DND-41 (cell line): ENCODE measurements at regions not wholly inside any gene's neighbourhood (a gene's known extent, or its start where the extent isn't known, plus 50 kb on each side); places are given as distances from the start of the nearest gene placed in this dataset.

Experiments
- ATAC-seq: fragments of 200-7000 bp; cut with Tn5 transposase; 3 replicates; pipeline ENCODE4 v1.9.1; 2021; ENCODE audit warnings: low read depth; ENCODE audit not compliant: insufficient read depth
- DNase-seq: peaks from one replicate; pipeline ENCODE4 v3.0.0-alpha.2; 2020
- H2AFZ ChIP-seq: 2 replicates; pipeline ENCODE4 v1.6.0; 2012; ENCODE audit warnings: low read depth, low read length
- H3K27ac ChIP-seq: 2 replicates; pipeline ENCODE4 v1.5.1; 2012; ENCODE audit warnings: low read length, inconsistent platforms
- H3K27me3 ChIP-seq: fragments of 200-600 bp; sonication (generic); 2 replicates; pipeline ENCODE4 v1.6.0; 2012; ENCODE audit warnings: low read length, mild to moderate bottlenecking, inconsistent platforms; ENCODE audit not compliant: insufficient read depth, poor library complexity
- H3K36me3 ChIP-seq: 2 replicates; pipeline ENCODE4 v1.5.1; 2012; ENCODE audit warnings: low read length, inconsistent platforms; ENCODE audit not compliant: insufficient read depth
- H3K4me1 ChIP-seq: 2 replicates; pipeline ENCODE4 v1.5.1; 2012; ENCODE audit warnings: mild to moderate bottlenecking, low read length; ENCODE audit not compliant: insufficient read depth
- H3K4me2 ChIP-seq: 2 replicates; pipeline ENCODE4 v1.6.0; 2012; ENCODE audit warnings: mild to moderate bottlenecking, moderate library complexity, low read length, inconsistent platforms; ENCODE audit not compliant: insufficient read depth
- H3K4me3 ChIP-seq, 2 experiments: fragments of 200-600 bp in 1 of 2; shearing (Covaris generic) in 1 of 2; 2 replicates each; pipeline ENCODE4 v1.5.1; 2012 to 2016; ENCODE audit warnings: inconsistent platforms in 2 of 2, low read length in 2 of 2, mild to moderate bottlenecking in 2 of 2, low read depth in 1 of 2, moderate library complexity in 1 of 2
- H3K79me2 ChIP-seq: 2 replicates; pipeline ENCODE4 v1.6.0; 2012; ENCODE audit warnings: low read length, inconsistent platforms; ENCODE audit not compliant: insufficient read depth
- H3K9ac ChIP-seq: 2 replicates; pipeline ENCODE4 v1.6.0; 2012; ENCODE audit warnings: low read depth, mild to moderate bottlenecking, inconsistent platforms, low read length, moderate library complexity
- H3K9me3 ChIP-seq: 2 replicates; pipeline ENCODE4 v1.5.1; 2012; ENCODE audit warnings: low read length, moderate library complexity, mild to moderate bottlenecking, inconsistent platforms; ENCODE audit not compliant: insufficient read depth, severe bottlenecking
- H4K20me1 ChIP-seq: 2 replicates; pipeline ENCODE4 v1.6.0; 2012; ENCODE audit warnings: low read length; ENCODE audit not compliant: insufficient read depth
- EZH2 ChIP-seq: IDR thresholded peaks from 3 replicates; pipeline ENCODE4 v1.6.1; 2012; ENCODE audit warnings: borderline replicate concordance, low read depth, mild to moderate bottlenecking, moderate library complexity, low read length, inconsistent platforms; ENCODE audit not compliant: severe bottlenecking
- TF ChIP-seq, protein P1 (sequence below): IDR thresholded peaks from 2 replicates; pipeline ENCODE4 v1.5.1; 2012; ENCODE audit warnings: borderline replicate concordance, low read length, moderate library complexity, mild to moderate bottlenecking; ENCODE audit not compliant: poor library complexity, severe bottlenecking; ENCODE audit errors: extremely low read depth

DNA sequence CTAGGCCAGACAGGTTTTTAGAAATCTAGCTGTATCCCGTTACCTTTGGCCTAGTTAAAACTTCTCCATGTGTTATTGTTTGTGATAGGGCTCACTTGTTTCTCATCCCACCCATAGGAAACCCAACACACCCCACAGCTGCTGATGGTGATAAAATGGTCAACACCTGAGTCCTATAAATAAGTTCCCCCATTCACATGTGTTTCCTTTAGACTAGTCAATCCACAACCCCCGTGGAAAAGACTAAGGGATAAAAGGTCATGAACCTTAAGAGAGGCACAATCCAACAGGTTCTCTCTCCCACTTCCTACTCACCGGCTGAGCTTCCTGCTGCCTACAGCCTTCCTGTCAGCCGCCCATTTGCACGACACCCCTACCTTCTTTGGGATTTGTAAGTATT is 768.4 kb downstream of the JRKL start:
- Histone ChIP-seq H3K4me3 (no peak overlapping the region), H3K4me2 (no peak overlapping the region), H3K4me1 (no peaks in the 10 kb centered on the region), H3K9me3 (no peaks in the 10 kb centered on the region), H3K27me3 (no peaks in the 10 kb centered on the region), H3K27ac (no peak overlapping the region), H3K79me2 (no peaks in the 10 kb centered on the region), H3K36me3 (no peaks in the 10 kb centered on the region), H3K9ac (no peak overlapping the region), H2AFZ (no peak overlapping the region), H4K20me1 (no peaks in the 10 kb centered on the region)
- ATAC-seq (no peak), DNase-seq (no peak)
- TF ChIP-seq, protein P1, sequence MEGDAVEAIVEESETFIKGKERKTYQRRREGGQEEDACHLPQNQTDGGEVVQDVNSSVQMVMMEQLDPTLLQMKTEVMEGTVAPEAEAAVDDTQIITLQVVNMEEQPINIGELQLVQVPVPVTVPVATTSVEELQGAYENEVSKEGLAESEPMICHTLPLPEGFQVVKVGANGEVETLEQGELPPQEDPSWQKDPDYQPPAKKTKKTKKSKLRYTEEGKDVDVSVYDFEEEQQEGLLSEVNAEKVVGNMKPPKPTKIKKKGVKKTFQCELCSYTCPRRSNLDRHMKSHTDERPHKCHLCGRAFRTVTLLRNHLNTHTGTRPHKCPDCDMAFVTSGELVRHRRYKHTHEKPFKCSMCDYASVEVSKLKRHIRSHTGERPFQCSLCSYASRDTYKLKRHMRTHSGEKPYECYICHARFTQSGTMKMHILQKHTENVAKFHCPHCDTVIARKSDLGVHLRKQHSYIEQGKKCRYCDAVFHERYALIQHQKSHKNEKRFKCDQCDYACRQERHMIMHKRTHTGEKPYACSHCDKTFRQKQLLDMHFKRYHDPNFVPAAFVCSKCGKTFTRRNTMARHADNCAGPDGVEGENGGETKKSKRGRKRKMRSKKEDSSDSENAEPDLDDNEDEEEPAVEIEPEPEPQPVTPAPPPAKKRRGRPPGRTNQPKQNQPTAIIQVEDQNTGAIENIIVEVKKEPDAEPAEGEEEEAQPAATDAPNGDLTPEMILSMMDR = no peak
- TF ChIP-seq EZH2 = no peak

DNA sequence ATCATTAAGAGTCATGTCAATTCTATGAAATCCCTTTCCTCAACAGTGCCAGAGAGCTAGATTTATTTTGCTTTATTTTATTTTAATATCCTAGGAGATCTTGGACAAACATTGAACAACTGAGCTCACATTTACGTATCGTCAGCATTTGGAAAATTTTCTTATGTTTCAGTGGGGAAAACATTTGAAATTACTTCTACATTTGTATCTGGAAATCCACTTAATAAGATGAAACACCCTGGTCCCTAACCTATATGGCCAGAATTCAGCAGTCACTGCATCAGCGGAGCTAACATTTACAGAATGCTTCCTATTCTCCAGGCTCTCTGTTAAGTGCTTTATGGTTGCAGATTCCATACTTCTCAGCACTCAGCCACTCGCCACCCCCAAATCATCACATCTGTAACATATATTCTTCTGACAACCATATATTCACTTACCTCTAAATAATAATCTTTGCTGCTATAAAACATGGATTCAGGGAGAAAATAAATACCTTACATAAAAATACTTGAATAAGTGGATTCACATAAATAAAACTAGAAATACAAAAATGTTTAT is 773.9 kb downstream of the JRKL start:
- no peak overlapping the region for H3K9ac ChIP-seq
- TF ChIP-seq EZH2 = no peak
- TF ChIP-seq, protein P1 = no peak
- no peaks in the 10 kb centered on the region for H3K79me2 ChIP-seq
- H2AFZ ChIP-seq = no peak overlapping the region
- no peak overlapping the region for H3K27ac ChIP-seq
- H3K4me1 ChIP-seq = no peaks in the 10 kb centered on the region
- H4K20me1 ChIP-seq = no peaks in the 10 kb centered on the region
- no peaks in the 10 kb centered on the region for H3K9me3 ChIP-seq
- H3K4me2 ChIP-seq = no peak overlapping the region
- H3K36me3 ChIP-seq = no peaks in the 10 kb centered on the region
- no peak overlapping the region for H3K4me3 ChIP-seq
- ATAC-seq = no peak
- no peak for DNase-seq
- no peaks in the 10 kb centered on the region for H3K27me3 ChIP-seq

DNA sequence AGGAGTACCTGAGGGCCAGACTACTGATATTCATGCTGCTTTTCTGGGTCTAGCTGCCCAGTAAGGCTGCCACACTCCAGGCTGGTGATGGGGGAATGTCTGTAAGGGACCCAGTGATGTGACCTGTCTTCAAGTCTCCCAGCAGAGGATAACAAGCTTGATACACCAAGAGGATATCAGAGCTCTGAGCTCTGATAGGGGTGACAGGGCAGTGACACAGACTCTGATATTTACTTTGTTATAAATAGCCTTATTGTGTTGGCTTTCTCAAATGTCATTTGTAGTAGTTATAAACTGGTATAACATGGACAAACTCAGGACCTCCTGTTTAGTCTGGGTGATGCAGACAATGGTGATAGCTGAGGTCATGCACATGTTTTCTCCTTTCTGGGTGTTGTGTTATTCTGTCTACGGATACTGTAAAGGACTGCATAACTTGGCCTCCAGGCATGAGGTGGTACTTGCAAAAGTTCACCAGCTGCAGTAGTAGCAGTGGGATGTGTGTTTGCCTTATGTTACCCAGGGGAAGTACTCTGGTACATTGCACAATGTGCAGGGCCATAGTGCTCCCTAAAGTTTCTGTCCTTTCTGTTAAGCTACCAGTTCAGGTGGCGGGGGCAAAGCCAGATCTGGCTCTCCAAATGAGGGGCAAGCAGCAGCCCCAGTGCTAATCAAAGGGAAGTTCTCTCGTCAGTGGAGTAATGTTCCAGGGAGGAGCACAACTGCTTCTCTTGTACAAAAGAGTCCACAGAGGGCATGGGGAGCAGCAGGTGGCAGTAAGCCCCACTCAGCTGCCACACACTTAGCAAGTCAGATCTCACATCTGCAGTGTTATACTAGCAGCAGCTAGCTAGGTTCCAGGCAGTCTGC is 812.2 kb downstream of the JRKL start:
- Histone ChIP-seq H3K27ac (no peak overlapping the region), H4K20me1 (no peaks in the 10 kb centered on the region), H2AFZ (no peak overlapping the region), H3K36me3 (no peaks in the 10 kb centered on the region), H3K4me2 (no peak overlapping the region), H3K27me3 (no peaks in the 10 kb centered on the region), H3K4me3 (no peak overlapping the region), H3K4me1 (no peaks in the 10 kb centered on the region), H3K9me3 (no peaks in the 10 kb centered on the region), H3K79me2 (no peaks in the 10 kb centered on the region), H3K9ac (no peak overlapping the region)
- no peak for DNase-seq
- no peak for ATAC-seq
- TF ChIP-seq EZH2 = no peak
- TF ChIP-seq, protein P1 = no peak
